ENCODE measurements at regions not wholly inside any gene's neighbourhood (a gene's known extent, or its start where the extent isn't known, plus 50 kb on each side); places are given as distances from the start of the nearest gene placed in this dataset.

DNA sequence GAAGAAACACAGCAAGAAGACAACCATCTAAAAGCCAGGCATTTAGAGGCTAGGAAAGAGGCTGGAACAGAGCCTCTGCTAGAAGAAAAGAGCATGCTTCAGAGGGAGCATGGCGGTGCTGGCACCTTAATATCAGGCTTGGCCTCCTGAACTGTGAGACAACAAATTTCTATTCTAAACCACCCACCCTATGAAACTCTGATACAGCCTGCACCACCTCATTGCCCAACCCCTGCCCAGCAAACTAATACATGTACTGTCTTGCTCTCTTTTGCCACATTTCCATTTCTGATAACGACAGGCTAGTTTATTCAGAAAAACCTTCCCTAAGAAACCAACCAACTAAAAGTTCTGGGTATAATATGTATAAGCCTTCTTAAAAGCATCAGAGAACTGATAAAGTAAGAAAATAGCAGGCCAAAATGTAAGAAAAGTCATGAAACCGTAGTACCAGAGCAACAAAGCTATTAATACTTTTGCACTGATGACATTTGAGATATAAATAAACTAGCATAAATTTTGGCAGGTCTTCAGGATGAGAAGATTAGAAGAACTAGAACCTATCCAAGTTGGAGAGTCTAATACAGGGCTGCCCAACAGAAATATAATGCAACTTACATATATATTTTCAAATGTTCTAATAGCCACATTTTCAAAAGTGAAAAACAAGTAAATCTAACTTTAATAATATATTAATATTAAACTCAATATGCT lies 184.7 kb upstream of the HSF2 start:
- H3K9ac ChIP-seq (ENCODE audit: low read length) = no peak overlapping the region
- H3K27ac ChIP-seq (ENCODE audit: low read depth, low read length) = no peak overlapping the region
- no peak overlapping the region for H3K4me3 ChIP-seq (ENCODE audit: low read depth in 1 of 2, low read length in 2 of 2)
- H3K9me3 ChIP-seq (ENCODE audit: low read length) = no peaks in the 10 kb centered on the region
- H3K4me1 ChIP-seq (ENCODE audit: insufficient read depth, low read length) = no peaks in the 10 kb centered on the region
- no peaks in the 10 kb centered on the region for H3K36me3 ChIP-seq (ENCODE audit: insufficient read depth, low read length)
- H3K27me3 ChIP-seq (ENCODE audit: control insufficient read depth in 1 of 2, insufficient read depth in 2 of 2, low read length in 2 of 2) = no peaks in the 10 kb centered on the region

- Histone ChIP-seq H3K27ac (ENCODE audit: low read depth, low read length) (no peak overlapping the region), H3K27me3 (ENCODE audit: control insufficient read depth in 1 of 2, insufficient read depth in 2 of 2, low read length in 2 of 2) (no peaks in the 10 kb centered on the region), H3K4me3 (ENCODE audit: low read depth in 1 of 2, low read length in 2 of 2) (no peak overlapping the region), H3K4me1 (ENCODE audit: insufficient read depth, low read length) (no peaks in the 10 kb centered on the region), H3K9me3 (ENCODE audit: low read length) (no peaks in the 10 kb centered on the region), H3K9ac (ENCODE audit: low read length) (no peak overlapping the region), H3K36me3 (ENCODE audit: insufficient read depth, low read length) (no peaks in the 10 kb centered on the region)
These were observed 179.2 kb upstream of the HSF2 start for GRCh38 chr6:122220254-122220653.

DNA sequence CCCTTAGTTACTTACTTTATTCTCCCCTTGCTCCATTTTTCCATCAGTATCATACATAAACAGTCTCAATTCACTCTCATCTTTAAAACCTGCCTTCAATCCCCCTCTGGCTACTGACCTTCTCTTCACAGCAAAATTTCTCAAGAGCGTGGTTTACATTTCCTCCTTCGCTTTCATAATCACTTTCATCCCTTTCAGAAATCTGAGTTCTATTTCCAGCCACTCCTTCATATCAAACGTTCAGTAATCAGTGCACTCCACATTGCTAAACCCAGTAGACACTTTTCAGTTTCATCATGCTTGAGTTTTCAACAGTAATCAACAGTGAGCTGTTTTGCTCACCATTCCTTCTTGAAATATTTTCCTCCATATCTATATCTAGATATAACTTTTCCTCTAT lies 176.7 kb upstream of the HSF2 start:
- no peaks in the 10 kb centered on the region for H3K36me3 ChIP-seq (ENCODE audit: insufficient read depth, low read length)
- H3K4me3 ChIP-seq (ENCODE audit: low read depth in 1 of 2, low read length in 2 of 2) = no peak overlapping the region
- no peaks in the 10 kb centered on the region for H3K27me3 ChIP-seq (ENCODE audit: control insufficient read depth in 1 of 2, insufficient read depth in 2 of 2, low read length in 2 of 2)
- H3K9me3 ChIP-seq (ENCODE audit: low read length) = no peaks in the 10 kb centered on the region
- H3K4me1 ChIP-seq (ENCODE audit: insufficient read depth, low read length) = no peaks in the 10 kb centered on the region
- no peak overlapping the region for H3K27ac ChIP-seq (ENCODE audit: low read depth, low read length)
- H3K9ac ChIP-seq (ENCODE audit: low read length) = no peak overlapping the region

GRCh38 chr6:122223251-122223650 lies 176.2 kb upstream of the HSF2 start:
- Histone ChIP-seq H3K27ac (ENCODE audit: low read depth, low read length) (no peak overlapping the region), H3K4me1 (ENCODE audit: insufficient read depth, low read length) (no peaks in the 10 kb centered on the region), H3K36me3 (ENCODE audit: insufficient read depth, low read length) (no peaks in the 10 kb centered on the region), H3K9me3 (ENCODE audit: low read length) (no peaks in the 10 kb centered on the region), H3K4me3 (ENCODE audit: low read depth in 1 of 2, low read length in 2 of 2) (no peak overlapping the region), H3K9ac (ENCODE audit: low read length) (no peak overlapping the region), H3K27me3 (ENCODE audit: control insufficient read depth in 1 of 2, insufficient read depth in 2 of 2, low read length in 2 of 2) (no peaks in the 10 kb centered on the region)

GRCh38 chr6:122238861-122239260 lies 160.6 kb upstream of the HSF2 start:
- H3K9me3 ChIP-seq (ENCODE audit: low read length) = no peaks in the 10 kb centered on the region
- H3K27me3 ChIP-seq (ENCODE audit: control insufficient read depth in 1 of 2, insufficient read depth in 2 of 2, low read length in 2 of 2) = no peaks in the 10 kb centered on the region
- no peak overlapping the region for H3K27ac ChIP-seq (ENCODE audit: low read depth, low read length)
- no peak overlapping the region for H3K4me3 ChIP-seq (ENCODE audit: low read depth in 1 of 2, low read length in 2 of 2)
- no peaks in the 10 kb centered on the region for H3K4me1 ChIP-seq (ENCODE audit: insufficient read depth, low read length)
- H3K9ac ChIP-seq (ENCODE audit: low read length) = no peak overlapping the region
- H3K36me3 ChIP-seq (ENCODE audit: insufficient read depth, low read length) = no peaks in the 10 kb centered on the region

DNA sequence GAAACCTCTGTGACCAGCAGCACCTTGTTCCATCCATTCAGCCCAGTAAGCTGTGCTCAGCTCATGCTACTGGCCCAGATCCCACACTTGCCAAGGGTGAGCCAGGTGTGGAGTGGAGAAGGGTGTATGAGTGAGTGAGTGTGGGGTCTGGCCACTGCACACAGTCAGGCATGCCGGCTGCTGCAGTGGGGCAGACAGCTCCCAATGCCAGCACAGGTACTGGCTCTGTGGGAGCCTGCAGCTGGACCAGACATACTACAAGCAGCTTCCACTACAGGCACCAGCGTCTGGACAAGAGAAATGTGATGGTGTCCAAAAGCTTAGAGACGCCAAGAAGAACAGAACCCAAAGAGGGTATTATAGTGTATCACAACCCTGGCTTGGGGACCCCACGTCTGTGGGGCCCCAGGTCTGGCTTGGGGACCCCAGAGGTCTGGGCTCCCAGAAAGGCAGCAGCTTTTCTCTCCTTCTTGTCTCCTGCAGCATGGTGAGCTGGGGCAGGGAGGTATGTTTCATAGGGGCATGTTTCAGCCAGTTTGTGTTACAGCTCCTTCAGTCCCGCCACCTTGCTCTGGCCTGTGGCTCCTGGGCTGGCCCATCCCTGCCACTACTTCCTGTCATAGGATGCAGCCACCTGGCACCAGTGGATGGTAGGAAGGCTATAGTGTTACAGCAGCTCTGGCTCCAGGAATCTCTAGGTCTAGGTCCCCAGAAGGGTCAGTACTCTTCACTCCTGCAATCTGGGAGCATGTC lies 152.4 kb upstream of the HSF2 start:
- Histone ChIP-seq H3K36me3 (ENCODE audit: insufficient read depth, low read length) (no peaks in the 10 kb centered on the region), H3K9me3 (ENCODE audit: low read length) (no peaks in the 10 kb centered on the region), H3K27ac (ENCODE audit: low read depth, low read length) (no peak overlapping the region), H3K9ac (ENCODE audit: low read length) (no peak overlapping the region), H3K27me3 (ENCODE audit: control insufficient read depth in 1 of 2, insufficient read depth in 2 of 2, low read length in 2 of 2) (no peaks in the 10 kb centered on the region), H3K4me3 (ENCODE audit: low read depth in 1 of 2, low read length in 2 of 2) (no peak overlapping the region), H3K4me1 (ENCODE audit: insufficient read depth, low read length) (no peaks in the 10 kb centered on the region)

GRCh38 chr6:122248001-122248669 lies 151.3 kb upstream of the HSF2 start:
- Histone ChIP-seq H3K27ac (ENCODE audit: low read depth, low read length) (no peak overlapping the region), H3K9ac (ENCODE audit: low read length) (no peak overlapping the region), H3K9me3 (ENCODE audit: low read length) (no peaks in the 10 kb centered on the region), H3K27me3 (ENCODE audit: control insufficient read depth in 1 of 2, insufficient read depth in 2 of 2, low read length in 2 of 2) (no peaks in the 10 kb centered on the region), H3K36me3 (ENCODE audit: insufficient read depth, low read length) (no peaks in the 10 kb centered on the region), H3K4me1 (ENCODE audit: insufficient read depth, low read length) (no peaks in the 10 kb centered on the region), H3K4me3 (ENCODE audit: low read depth in 1 of 2, low read length in 2 of 2) (no peak overlapping the region)

DNA sequence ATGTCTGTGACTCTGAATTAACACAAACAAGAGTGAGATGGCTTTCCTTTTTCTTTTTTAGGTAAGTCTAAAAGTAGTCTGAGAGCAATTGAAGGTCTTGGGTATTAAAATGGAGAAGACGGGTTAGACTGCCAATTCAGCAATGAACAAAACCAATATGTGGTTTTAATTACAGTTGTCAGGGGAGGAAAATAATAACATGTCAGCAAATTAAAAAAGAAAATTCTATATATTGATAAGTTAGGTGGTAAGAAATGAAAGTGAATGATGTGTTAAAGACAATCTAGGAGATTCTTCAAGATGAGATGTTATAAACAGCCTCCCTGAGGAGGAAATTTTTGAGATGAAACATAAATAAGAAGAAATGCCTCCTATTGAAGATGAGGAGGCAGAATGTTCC lies 150.6 kb upstream of the HSF2 start:
- no peak overlapping the region for H3K27ac ChIP-seq (ENCODE audit: low read depth, low read length)
- no peak overlapping the region for H3K4me3 ChIP-seq (ENCODE audit: low read depth in 1 of 2, low read length in 2 of 2)
- H3K27me3 ChIP-seq (ENCODE audit: control insufficient read depth in 1 of 2, insufficient read depth in 2 of 2, low read length in 2 of 2) = no peaks in the 10 kb centered on the region
- H3K9me3 ChIP-seq (ENCODE audit: low read length) = no peaks in the 10 kb centered on the region
- H3K4me1 ChIP-seq (ENCODE audit: insufficient read depth, low read length) = no peaks in the 10 kb centered on the region
- no peaks in the 10 kb centered on the region for H3K36me3 ChIP-seq (ENCODE audit: insufficient read depth, low read length)
- no peak overlapping the region for H3K9ac ChIP-seq (ENCODE audit: low read length)

- Histone ChIP-seq H3K27me3 (ENCODE audit: control insufficient read depth in 1 of 2, insufficient read depth in 2 of 2, low read length in 2 of 2) (no peaks in the 10 kb centered on the region), H3K9me3 (ENCODE audit: low read length) (no peaks in the 10 kb centered on the region), H3K4me1 (ENCODE audit: insufficient read depth, low read length) (no peaks in the 10 kb centered on the region), H3K4me3 (ENCODE audit: low read depth in 1 of 2, low read length in 2 of 2) (no peak overlapping the region), H3K36me3 (ENCODE audit: insufficient read depth, low read length) (no peaks in the 10 kb centered on the region), H3K9ac (ENCODE audit: low read length) (no peak overlapping the region), H3K27ac (ENCODE audit: low read depth, low read length) (no peak overlapping the region)
These were observed 140.6 kb upstream of the HSF2 start for GRCh38 chr6:122258839-122259238.

DNA sequence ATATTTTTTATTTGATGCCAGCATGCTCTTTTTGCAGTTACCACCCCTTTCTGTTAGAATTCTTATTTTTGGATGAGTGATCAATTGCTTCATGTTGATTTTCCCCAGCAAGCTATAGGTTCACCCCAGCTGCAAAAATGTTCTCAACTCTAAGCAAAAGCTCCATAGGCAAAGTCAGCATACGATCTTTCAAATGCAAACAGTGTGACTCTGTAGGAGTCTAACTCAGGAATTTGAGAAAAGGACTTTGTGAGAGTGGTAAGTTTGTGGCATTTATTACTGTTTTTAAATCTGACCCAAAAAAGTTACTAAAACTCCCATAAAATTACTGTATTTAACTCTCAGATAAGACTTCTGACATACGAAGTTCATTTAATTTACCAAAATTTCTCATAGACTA lies 134.9 kb upstream of the HSF2 start:
- H3K36me3 ChIP-seq (ENCODE audit: insufficient read depth, low read length) = no peaks in the 10 kb centered on the region
- no peak overlapping the region for H3K27ac ChIP-seq (ENCODE audit: low read depth, low read length)
- no peaks in the 10 kb centered on the region for H3K27me3 ChIP-seq (ENCODE audit: control insufficient read depth in 1 of 2, insufficient read depth in 2 of 2, low read length in 2 of 2)
- no peaks in the 10 kb centered on the region for H3K4me1 ChIP-seq (ENCODE audit: insufficient read depth, low read length)
- no peak overlapping the region for H3K9ac ChIP-seq (ENCODE audit: low read length)
- H3K9me3 ChIP-seq (ENCODE audit: low read length) = no peaks in the 10 kb centered on the region
- H3K4me3 ChIP-seq (ENCODE audit: low read depth in 1 of 2, low read length in 2 of 2) = no peak overlapping the region

GRCh38 chr6:122265755-122266154 lies 133.7 kb upstream of the HSF2 start:
- H3K9ac ChIP-seq (ENCODE audit: low read length) = no peak overlapping the region
- no peak overlapping the region for H3K27ac ChIP-seq (ENCODE audit: low read depth, low read length)
- H3K9me3 ChIP-seq (ENCODE audit: low read length) = no peaks in the 10 kb centered on the region
- H3K4me1 ChIP-seq (ENCODE audit: insufficient read depth, low read length) = no peaks in the 10 kb centered on the region
- H3K27me3 ChIP-seq (ENCODE audit: control insufficient read depth in 1 of 2, insufficient read depth in 2 of 2, low read length in 2 of 2) = no peaks in the 10 kb centered on the region
- H3K4me3 ChIP-seq (ENCODE audit: low read depth in 1 of 2, low read length in 2 of 2) = no peak overlapping the region
- no peaks in the 10 kb centered on the region for H3K36me3 ChIP-seq (ENCODE audit: insufficient read depth, low read length)

All from muscle layer of colon (tissue), 2 donors.